ENCODE measurements at regions not wholly inside any gene's neighbourhood (a gene's known extent, or its start where the extent isn't known, plus 50 kb on each side); places are given as distances from the start of the nearest gene placed in this dataset.

- no peak overlapping the region for H3K4me3 ChIP-seq (ENCODE audit: low read length)
- no peak for DNase-seq (ENCODE audit: low read depth)
- TF ChIP-seq, protein P1, sequence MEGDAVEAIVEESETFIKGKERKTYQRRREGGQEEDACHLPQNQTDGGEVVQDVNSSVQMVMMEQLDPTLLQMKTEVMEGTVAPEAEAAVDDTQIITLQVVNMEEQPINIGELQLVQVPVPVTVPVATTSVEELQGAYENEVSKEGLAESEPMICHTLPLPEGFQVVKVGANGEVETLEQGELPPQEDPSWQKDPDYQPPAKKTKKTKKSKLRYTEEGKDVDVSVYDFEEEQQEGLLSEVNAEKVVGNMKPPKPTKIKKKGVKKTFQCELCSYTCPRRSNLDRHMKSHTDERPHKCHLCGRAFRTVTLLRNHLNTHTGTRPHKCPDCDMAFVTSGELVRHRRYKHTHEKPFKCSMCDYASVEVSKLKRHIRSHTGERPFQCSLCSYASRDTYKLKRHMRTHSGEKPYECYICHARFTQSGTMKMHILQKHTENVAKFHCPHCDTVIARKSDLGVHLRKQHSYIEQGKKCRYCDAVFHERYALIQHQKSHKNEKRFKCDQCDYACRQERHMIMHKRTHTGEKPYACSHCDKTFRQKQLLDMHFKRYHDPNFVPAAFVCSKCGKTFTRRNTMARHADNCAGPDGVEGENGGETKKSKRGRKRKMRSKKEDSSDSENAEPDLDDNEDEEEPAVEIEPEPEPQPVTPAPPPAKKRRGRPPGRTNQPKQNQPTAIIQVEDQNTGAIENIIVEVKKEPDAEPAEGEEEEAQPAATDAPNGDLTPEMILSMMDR (conservative IDR thresholded peaks at IDR 0.05; ENCODE audit: low read depth, low read length), result no peak
Measured at GRCh38 chr1:232390590-232390989, 239.3 kb downstream of the SIPA1L2 start.

DNA sequence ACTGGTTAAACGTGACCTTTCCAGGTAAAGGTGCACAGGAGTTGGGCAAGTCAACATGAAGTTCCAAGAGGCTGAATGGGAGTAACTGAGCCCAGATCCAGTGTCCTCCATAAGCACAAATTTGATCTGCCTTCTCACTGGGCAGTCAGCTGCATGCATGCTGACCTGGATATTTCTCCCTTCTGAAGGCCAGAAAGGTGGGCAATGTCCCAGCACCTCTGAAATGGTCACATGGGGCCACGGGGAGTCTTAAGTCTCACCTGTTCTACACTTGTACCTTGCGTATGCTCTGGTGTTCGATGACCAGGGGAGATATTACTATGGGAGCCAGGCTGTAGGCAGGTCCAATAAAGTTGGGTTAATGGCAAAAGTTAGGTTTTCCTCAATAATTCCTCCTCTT, 240.2 kb downstream of the SIPA1L2 start:
- no peak for DNase-seq (ENCODE audit: low read depth)
- no peak overlapping the region for H3K4me3 ChIP-seq (ENCODE audit: low read length)
- TF ChIP-seq, protein P1 (conservative IDR thresholded peaks at IDR 0.05; ENCODE audit: low read depth, low read length), result no peak

DNA sequence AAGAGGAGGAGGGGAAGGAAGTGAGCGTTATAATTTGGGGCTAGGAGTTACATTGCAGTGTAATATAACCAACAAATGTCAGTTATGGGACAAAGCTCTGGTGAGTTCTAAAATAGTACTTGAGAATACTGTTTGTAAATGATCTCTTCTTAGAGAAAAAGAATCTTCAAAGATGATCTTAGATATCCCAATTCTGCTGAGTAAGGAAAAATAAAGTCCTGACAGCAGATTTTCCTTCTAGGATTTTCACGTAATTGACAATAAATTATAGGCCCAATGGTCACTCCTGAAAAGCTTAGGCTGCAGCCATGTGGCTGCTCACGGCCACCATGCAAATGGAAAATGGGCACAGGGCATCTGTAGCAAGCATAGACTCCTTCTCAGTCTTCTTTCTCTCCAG, 241.6 kb downstream of the SIPA1L2 start:
- H3K4me3 ChIP-seq (ENCODE audit: low read length), result no peak overlapping the region
- no peak for DNase-seq (ENCODE audit: low read depth)
- TF ChIP-seq, protein P1 (conservative IDR thresholded peaks at IDR 0.05; ENCODE audit: low read depth, low read length), result no peak

DNA sequence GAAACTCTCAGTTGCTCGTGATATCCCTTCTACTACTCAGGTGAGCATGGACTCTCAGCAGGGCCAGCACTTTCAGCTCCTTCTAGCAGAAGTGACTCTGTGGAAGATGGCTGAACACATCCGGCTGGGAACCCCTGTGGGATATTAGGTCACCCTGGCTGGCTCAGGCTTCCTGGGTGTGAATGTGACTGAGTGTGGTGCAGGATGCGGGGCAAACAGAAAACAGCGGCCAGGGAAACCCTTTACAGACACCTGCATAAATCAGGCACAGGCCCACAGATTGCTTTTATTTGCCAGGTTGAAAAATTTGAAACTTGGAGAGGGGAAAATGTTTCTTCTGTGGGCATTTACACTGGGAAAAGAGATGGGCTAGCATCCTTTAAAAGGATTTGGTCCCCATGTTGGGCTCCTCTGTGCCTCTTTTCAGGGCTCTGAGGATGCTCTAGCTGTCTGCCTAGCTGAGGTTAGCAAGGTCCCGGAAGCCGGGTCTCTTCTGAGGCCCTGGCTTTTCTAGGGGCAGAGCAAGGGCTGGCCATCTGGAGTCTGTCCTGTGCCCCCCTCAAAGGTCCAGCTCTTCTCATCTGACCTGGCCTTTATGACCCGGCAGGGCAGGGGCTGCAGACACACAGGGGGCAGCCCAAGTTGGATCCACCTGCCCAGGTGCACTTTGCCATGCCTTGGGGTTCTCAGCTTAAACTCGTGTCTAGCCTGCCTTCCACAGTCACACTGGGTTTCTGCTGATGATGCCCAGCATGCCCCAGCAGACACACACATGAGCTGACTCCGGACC, 243.0 kb downstream of the SIPA1L2 start:
- TF ChIP-seq, protein P1 (conservative IDR thresholded peaks at IDR 0.05; ENCODE audit: low read depth, low read length), result no peak
- no peak for DNase-seq (ENCODE audit: low read depth)
- H3K4me3 ChIP-seq (ENCODE audit: low read length), result no peak overlapping the region

DNA sequence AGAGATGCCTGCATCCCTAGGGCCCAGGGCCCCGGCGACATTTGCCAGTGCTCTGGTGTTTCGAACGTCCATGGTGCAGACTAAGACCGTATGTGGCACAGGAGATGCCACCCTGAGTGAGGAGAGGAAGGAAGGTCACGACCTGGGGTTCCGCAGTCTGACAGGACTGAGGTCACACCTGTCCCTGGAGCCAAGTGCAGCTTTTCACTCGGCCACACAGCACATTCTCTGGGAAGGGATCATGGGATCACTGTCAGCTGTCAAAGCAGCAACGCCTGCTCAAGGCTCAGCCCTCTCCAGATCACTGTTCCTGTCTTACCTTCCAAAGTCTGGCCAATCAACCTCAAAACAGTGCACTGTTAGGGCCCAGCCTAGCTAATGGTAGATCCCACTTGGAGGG, 243.6 kb downstream of the SIPA1L2 start:
- TF ChIP-seq, protein P1 (conservative IDR thresholded peaks at IDR 0.05; ENCODE audit: low read depth, low read length), result no peak
- DNase-seq (ENCODE audit: low read depth), result no peak
- no peak overlapping the region for H3K4me3 ChIP-seq (ENCODE audit: low read length)

DNA sequence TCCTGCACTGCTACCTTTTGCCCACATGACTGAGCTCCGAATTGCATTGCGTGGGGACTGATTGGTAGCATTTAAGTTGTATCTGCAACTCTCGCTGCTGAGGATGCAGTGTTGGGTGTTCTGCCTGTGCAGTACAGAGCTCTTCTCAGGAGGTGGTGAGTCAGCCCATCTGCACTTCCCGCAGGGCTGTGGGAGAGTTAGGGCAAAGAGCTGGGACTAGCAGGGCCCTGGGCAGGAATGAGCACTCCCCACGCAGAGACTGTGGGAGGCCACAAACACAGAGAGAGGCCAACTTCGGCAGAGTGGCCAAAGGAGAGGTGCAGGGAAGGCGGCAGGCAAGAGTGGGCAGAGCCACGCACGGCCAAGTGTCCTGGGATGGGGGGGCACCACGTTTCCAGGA, 244.7 kb downstream of the SIPA1L2 start:
- TF ChIP-seq, protein P1 (conservative IDR thresholded peaks at IDR 0.05; ENCODE audit: low read depth, low read length), result no peak
- DNase-seq (ENCODE audit: low read depth), result no peak
- no peak overlapping the region for H3K4me3 ChIP-seq (ENCODE audit: low read length)

- no peak overlapping the region for H3K4me3 ChIP-seq (ENCODE audit: low read length)
- TF ChIP-seq, protein P1 (conservative IDR thresholded peaks at IDR 0.05; ENCODE audit: low read depth, low read length), result no peak
- DNase-seq (ENCODE audit: low read depth), result no peak
Measured at GRCh38 chr1:232384171-232384883, 245.6 kb downstream of the SIPA1L2 start.

All from retinal pigment epithelial cell (primary cell).